GM18511 (cell line): ENCODE measurements at regions not wholly inside any gene's neighbourhood (a gene's known extent, or its start where the extent isn't known, plus 50 kb on each side); places are given as distances from the start of the nearest gene placed in this dataset.

ENCODE experiments used
- ATAC-seq: cut with Tn5 transposase; IDR thresholded peaks from one replicate; pipeline ENCODE4 v1.9.1; 2021; ENCODE audit warnings: mild to moderate bottlenecking, moderate library complexity; ENCODE audit not compliant: unreplicated experiment

DNA sequence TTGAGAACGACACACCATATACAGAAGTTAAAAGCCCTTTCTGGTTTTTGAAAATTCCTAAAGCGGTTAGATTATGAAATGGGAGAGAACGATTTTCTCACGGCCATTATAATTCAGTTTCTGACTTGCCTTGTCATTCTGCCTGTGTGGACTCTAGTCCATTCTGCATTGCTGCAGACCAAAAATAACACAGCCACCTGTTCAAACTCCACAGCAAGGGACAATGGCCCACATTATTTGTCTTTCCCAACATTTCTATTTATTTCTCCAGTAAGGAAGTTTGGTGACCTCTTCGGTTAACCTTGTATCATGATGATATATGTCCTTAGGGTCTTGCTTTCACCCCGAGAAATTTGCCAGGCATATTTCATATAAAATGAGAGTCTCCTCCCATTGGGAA is 497.7 kb downstream of the BRINP1 start:
- ATAC-seq, result no peak

DNA sequence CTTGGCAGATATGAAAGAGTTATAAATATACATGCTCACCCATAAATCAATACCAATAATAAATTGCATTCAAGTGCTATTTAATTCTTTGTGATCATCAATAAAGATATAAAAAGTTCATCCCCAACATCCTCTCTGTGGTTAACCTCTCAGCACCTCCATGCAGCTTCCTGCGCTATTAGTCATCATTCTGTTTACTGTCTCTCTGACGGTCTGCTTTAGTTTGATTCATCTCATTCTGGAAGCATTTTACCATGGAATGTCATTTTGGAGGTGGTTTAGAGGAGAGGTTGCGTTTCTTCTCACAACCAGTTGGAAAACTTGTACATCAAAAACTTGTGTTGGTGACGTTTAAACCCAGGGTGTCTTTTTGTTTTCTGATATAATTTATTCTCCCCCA is 486.6 kb downstream of the BRINP1 start:
- ATAC-seq, result no peak

DNA sequence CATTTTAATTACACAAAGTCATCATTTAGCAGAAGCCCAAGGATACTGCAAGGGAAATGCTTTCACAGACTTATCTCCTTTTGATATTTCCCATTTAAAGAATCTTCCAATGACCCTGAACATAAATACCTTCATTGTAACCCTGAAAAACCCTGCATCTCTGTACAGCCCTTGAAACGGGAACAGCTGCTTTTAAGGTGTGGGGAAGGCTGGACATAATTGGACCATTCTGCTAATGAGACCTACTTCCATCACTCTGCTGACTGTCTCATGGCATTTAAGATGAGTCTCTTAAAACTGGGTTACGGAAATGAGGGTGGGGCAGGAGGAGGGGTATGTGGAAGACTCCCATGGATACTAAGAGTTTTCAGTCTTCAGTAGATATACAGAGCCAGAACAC is 485.8 kb downstream of the BRINP1 start:
- ATAC-seq, result no peak

DNA sequence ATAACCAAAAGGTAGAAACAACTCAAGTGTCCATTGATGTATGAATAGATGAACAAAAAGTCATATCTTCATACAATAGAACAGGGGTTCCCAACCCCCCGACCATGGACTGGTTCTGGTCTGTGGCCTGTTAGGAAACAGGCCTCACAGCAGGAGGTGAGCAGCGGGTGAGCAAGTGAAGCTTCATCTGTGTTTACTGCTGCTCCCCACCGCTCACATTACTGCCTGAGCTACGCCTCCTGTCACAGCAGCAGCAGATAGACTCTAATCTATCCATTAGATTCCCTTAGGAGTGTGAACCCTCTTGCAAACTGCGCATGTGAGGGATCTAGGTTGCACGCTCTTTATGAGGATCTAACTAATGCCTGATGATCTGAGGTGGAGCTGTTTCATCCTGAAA is 478.0 kb downstream of the BRINP1 start:
- ATAC-seq, result no peak

DNA sequence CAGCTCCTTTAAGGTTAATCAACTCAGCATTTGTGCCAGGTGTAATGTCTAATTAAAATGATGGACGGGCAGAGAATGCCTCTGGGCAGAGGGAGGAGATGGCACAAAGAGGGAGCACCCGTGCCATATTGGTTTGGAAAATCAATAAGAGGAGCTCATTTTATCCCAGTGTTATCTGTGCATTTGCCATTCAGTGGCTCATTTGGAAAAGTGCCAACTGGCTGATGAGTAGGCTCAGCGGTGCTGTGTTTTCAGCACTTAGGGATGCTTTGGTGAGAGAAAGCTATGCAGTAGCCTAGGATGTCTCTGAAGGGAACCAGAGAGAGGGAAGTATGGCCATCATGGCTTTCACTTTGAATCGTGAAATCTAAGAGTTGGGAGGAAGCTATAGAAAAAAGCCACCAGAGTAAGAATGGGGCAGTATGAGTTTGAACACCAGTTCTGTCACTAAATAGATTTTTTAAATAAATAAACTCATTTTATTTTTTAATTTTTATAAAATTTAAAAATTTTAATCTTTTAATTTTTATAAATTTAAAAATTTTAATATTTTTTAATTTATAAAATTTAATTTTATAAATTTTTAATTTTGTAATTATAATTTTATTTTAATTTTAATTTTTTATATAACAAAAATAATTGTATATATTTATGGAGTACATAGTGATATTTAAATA is 472.8 kb downstream of the BRINP1 start:
- ATAC-seq, result no peak

DNA sequence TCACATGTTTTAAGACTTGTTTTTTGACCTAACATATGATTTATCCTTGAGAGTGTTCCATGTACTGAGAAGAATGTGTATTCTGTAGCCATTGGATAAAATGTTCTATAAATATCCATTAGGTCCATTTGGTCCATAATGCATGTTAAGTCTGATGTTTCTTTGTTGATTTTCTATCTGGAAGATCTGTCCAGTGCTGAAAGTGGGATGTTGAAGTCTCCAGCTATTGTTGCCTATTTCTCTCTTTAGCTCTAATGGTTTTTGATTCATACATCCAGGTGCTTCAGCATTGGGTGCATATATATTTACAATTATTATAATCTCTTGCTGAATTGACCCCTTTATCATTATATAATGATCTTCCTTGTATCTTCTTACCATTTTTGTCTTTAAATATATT is 451.1 kb downstream of the BRINP1 start:
- ATAC-seq, result no peak

DNA sequence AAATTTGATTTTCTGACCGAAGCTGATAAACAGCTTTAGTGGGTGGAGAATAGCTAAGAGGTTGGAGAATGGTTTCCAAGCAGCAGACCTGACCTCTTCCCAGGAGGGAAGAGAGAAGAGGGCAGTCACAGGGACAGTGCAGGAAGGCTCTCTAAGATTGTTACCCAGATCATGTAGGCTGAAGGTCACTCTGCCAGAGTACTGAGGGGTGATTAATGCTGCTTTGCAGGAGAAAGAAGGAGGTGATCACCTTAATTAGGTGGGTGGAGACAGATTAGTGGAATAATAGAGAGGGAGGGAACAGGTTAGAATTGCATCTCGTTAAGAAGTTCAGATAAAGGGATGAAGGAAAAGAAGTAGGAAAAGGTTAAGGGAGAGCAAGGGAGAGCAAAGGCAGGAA is 440.5 kb downstream of the BRINP1 start:
- no peak for ATAC-seq

DNA sequence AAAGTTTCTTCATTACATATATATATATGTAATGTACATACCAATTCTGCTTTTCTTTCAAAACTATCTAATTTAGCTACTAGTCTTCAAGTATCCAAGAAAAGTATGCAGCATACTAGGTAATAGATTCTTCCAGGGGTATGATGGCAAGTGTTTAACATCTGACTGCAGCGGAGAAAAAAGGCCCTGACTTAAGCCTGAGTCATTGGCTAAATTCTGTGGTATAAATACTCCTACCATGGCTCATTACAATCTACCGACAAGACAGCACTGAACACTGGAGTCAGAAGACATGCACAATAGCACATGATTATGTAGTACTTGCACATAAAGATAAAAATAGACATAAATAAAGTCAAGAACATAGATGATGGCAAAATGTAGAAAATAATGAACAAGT is 439.9 kb downstream of the BRINP1 start:
- no peak for ATAC-seq

DNA sequence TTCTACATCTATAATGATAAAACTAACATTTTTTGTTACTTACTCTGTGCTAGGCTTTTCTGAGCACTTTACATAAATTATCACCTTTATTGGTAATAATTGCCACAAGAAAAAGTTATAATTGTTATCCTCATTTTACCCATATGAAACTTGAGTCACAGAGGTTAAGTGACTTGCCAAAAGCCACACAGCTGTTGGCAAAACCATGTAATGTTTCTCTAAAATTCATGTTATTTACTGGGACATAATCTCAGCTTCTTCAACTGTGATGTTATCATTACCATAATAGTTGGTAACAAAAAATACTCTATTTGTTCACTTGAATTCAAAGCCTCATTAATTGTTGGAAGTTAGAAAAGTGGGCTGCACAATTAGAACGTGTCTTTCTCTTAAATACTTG is 437.3 kb downstream of the BRINP1 start:
- ATAC-seq, result no peak

DNA sequence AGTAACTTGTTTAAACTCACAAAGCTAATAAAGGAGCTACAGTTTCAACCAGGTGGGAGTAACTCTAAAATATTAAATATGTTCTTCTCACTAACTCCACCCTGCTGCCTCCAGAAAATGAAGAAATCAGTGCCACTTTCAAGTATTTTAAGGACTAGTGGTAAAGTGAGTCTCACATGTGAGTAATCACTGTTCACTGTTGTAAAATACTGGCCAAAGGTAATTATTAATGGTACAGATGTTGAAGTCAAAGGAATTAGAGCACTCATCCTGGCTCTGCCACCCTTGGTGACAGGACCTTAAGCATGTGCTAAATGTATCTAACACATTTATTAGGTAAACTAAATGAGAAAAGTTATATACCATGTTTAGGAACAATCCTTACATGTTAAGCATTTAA is 430.7 kb downstream of the BRINP1 start:
- ATAC-seq, result no peak

DNA sequence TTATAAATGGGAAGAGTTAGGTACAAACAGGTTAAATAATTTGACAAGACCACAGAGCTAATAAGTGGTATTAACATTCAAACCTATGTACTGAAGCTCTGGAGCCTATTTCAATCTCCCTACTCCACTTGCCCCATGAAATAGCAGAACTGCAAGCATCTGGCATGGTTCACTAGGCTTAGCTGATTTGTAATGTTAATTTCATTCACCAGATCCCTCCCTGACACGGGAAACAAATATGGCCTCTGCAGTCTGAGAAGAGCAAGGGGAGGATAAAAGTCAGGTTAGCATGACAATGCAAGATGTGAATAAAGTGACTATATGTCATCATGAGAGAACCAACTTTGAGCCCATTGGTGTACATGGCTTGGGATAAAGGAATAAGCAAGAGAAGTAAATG is 428.8 kb downstream of the BRINP1 start:
- ATAC-seq, result no peak

DNA sequence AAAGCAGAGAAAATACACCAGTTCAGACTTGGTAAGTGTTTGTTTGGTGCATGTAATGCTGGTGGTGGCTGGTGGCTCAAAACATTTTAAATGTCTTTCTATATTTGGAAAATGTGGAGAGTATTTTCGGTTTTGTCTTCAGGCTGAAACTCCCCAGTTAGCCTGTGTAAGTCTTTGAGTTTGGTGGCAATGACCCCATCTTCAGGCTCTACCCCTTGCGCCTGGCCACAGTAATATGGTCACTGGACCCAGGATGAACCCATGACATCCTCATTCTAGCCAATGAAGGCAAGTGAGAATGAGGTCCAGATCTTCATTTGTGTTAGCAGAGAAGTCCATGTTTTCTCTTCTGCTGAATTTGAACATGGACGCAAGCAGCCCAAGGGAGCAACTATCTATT is 422.6 kb downstream of the BRINP1 start:
- no peak for ATAC-seq

DNA sequence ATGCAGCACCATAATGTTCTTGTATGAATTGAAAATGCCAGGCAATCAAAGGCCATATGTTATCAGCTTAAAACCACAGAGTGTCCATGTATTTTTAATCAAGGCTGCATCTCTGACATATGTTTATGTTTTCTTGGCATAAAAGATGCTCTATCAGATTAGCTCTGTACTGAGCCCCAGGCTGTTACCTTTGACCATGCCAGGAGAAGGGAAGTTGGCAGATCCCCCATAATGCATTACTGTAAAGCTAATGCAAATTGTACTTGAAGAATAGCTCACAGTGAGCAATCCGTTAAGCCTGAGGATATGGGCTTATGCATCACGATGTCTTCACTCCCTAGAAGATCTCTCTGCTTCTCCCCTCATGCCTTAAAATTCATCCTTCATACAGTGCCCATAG is 414.4 kb downstream of the BRINP1 start:
- no peak for ATAC-seq

DNA sequence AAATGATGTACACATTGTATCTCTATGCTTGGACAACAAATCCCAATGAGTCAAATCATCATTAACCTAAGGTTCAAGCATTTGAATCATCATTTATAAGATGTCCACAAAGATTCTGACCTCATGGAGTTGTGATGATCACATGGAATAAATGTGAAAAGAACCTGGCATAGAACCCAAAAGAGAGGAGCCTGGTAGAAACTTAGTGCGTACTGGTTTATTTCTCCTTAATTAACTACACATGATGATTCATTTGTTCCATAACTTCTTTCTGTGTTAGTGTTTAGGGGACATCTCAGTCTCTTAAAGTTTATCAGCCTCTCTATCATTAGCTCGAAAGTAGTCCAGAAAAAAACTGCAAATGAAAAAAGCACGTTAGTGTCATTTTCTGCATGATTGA is 411.6 kb downstream of the BRINP1 start:
- no peak for ATAC-seq

DNA sequence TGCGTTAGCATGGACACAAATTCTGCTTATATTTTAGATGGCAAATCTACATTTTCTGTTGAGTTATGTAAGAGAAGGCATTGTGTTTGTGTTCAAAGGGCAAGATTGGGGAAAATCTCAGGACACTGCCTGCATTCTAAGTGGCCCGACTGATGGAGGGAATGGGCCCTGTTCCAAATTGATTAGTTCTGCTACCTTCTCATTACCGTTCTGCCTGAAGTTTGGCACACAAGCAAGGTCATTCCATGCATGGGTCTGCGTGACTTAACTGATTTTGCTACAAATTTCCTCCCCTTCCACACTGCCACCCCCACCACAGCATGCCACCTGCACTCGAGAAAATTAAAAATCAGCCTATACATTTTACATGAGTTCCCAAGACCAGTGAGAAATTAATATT is 409.9 kb downstream of the BRINP1 start:
- ATAC-seq, result no peak

DNA sequence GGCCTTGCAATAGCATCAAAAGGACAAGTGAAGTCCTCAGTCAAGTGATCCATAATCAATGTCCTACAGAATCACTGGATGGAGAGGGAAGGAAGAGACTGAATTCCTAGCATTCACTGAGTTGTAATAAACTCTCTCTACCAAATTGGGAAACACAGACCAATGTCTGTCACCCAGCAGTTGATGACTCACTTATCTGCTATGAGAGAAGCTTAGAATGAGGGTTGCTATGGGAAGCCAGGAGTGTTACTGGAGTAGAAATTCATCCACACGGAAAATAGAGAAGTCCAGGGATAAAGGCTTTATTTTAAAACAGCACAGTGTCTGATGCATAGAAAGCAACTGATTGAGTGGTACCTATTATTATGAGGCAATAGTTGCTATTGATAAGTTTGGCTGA is 407.4 kb downstream of the BRINP1 start:
- ATAC-seq, result no peak

DNA sequence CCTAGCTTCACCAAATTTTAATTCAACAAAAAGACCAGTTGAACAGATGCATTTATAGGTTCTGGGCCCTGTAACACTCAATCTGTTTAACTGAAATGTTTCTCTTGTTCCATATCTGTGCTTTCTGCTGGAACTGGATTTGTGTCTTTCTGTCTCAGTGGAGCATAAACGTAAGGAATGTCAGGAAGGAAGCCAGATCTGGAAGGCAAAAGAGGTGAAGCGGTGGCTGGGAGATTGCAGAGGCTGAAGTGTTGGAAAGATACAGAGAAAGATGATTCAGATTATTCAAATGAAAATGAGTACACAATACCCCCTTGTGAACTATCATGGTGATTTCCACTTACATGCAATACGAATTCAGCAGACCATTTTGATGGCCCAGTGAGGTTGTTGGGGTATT is 406.8 kb downstream of the BRINP1 start:
- no peak for ATAC-seq

DNA sequence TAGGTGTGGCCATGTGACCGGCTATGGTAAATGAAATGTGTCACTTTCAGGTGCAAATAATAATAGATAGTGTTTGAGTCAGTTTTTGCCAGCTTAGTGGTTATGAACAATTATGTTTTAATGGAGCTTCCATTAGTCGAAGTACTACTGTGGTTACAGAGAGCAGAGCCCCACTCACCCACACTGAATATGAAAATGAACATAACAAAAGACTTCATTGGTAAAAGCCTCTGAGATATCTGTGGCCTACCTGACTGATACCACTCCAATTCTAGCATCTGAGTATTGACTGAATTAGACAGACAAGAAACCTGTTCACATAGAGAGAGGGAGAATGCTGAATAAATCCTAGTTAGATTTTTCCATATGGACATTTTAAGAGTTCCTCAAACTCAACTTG is 405.6 kb downstream of the BRINP1 start:
- no peak for ATAC-seq

DNA sequence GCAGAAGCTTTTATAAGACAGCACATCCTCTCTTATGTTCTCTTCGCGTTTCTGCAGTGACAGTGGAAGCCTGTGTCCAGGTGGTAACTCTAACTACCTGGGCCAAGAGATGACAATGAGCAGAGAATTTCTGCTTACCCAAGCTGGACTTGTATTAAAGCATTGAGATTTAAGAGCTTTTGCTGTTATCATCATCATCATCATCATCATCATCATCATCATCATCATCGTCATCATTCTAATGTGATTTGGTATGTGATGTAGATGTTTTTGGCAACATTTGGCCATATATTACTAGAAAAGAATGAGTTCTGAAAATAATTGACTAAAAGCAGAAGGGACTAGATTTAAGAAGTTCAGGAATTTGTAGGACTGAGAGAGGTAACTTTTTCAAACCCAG is 401.3 kb downstream of the BRINP1 start:
- no peak for ATAC-seq

DNA sequence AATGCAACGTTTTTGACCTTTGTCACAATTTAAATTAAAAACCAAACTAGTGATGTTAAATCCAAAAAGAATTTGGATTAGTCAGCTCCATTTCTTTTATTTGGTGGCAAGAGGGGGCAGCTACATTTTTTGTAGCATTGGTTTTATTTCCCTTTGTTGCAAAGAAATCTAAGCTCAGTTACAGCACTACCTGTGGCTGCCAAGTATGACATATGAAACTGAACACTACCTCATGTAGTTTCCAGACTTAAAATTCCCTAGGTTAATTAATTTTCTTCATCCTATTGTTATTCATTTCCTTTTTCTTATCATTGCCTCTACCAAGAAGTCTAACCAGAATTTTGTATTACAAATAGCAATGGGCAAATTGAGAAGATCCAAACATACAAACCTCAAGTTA is 393.5 kb downstream of the BRINP1 start:
- ATAC-seq, result no peak

DNA sequence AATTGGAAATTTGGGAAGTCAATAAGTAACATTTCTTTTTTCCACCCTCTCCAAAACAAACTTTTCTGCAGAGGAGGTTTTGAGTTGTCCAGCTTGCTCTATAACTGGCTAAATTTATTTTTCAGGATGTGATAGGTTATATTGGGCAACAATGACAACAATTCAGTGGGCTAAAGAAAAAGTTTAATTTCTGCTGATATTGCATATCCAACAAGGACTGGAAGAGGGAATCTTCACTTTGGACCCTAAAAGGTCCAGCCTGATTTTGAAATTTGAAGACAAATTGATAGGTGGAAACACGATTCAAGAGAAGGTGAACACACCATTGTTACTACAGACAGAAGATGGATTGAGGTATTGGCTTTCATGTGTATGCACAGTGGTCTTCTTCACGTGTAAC is 393.1 kb downstream of the BRINP1 start:
- no peak for ATAC-seq

DNA sequence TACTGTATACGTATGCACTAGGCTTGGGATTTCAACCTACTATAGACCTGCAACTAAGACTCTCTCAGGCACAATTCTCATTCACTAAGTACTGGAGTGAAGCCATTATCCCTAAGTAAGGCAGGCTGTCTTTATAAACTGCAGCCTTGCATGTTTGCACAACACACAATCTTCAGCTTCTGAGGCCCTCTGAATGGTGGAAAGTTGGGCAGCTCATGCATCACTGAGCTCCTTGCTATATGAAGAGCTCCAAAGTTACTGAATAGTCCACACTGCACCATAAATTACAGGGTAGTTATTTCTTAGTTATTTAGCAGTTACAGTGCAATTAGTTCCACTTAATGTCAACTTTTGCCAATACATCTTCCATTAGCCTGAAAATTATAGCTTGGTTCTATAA is 384.6 kb downstream of the BRINP1 start:
- ATAC-seq, result no peak

DNA sequence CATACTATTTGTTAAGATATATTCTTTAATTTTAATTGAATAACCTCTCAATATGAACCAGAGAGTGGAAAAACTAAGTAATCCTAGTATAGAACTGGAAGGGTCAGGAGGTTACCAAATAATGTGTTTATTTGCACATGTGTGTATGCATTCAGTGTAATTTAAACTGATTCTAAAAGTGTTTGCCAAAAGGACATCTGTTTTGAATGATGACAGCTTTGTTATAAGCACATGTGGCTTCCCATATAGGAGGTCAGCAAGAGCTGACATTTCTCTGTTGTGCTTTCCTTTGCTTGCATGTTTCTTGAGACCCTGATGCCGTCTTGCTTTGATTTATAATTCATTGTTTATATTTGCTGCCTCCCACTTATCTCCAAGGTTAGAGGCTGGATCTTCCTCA is 383.4 kb downstream of the BRINP1 start:
- no peak for ATAC-seq

DNA sequence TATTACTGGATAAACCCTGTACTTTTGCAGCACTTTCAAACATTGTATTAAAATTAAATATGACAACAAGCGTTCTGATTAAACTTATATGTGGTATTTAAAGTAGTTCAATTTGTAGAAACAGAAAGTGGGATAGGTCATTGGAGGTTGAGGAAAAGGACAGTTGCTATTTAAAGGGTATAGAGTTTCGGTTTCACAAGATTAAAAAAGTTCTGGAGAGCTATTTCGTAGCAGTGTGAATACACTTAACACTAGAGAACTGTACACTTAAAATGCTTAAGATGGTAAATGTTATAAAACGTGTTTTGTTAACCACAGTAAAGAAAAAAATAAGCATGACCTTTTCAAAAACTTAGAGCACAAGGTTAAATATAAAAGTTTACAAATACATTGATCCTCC is 382.1 kb downstream of the BRINP1 start:
- no peak for ATAC-seq
